Coronary artery (tissue), 2 donors: ENCODE measurements at regions not wholly inside any gene's neighbourhood (a gene's known extent, or its start where the extent isn't known, plus 50 kb on each side); places are given as distances from the start of the nearest gene placed in this dataset.

Experiments used
- DNase-seq: peaks from one replicate; pipeline ENCODE4 v3.0.0-alpha.2; 2017; ENCODE audit warnings: low spot score
- H3K27ac ChIP-seq, 2 donors: fragments of 200-600 bp; sonication (generic); one replicate each; pipeline ENCODE4 v1.5.1; 2016 to 2019
- H3K4me3 ChIP-seq: fragments of 200-600 bp; sonication (generic); 2 replicates; pipeline ENCODE4 v1.5.1; 2016; ENCODE audit warnings: mild to moderate bottlenecking, moderate library complexity
- CTCF ChIP-seq: fragments of 200-600 bp; sonication (generic); IDR thresholded peaks from one replicate; pipeline ENCODE4 v1.5.1; 2019; ENCODE audit warnings: antibody characterized with exemption

DNA sequence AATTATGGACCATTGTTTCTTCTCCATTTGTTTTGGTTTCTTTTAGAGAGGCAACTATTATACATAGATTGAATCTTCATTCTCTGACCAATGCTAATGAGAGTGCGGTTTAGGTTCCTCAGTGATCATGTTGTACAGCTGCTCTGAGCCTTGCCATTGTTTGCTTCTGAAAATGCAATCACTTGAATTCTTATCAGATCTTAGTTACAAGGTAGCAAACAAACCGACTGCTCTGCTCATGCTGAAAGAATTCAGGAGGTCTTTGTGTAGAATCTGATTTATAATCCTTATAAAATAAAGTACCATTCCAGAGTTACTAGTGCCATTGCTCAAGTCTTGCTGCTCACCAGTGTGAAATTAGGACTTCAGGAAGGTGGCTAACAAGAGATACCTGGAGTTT is 569.1 kb upstream of the ID4 start:
- no peak for DNase-seq
- H3K4me3 ChIP-seq = no peak overlapping the region
- H3K27ac ChIP-seq = no peak overlapping the region
- no peak for TF ChIP-seq CTCF

- DNase-seq = no peak
- TF ChIP-seq CTCF = no peak
- no peak overlapping the region for H3K27ac ChIP-seq
- H3K4me3 ChIP-seq = no peak overlapping the region
Measured at GRCh38 chr6:19268718-19269117, 568.5 kb upstream of the ID4 start.

DNA sequence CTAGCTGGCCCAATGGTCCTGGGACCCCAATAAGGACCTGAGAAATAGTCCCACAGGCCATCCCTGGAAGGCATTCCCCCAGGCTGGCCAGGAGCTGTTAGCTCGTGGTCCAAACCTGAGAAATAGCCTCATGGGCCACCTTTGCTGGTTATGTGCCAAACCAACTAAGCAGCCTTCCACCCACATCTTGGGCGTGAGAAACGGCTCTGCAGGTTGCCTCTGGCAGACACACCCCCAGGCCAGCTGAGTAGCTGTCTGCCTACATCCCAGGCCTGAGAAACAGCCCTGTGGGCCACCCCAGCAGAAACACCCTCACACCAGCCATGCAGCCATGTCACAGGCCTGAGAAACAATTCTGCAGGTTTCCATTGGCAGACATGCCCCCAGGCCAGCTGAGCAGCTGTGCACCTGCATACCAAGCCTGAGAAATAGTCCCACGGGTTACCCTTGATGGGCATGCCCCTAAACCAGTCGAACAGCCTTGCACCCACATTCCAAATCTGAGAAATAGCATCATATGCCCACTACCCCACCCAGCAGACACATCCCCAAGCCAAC is 567.8 kb upstream of the ID4 start:
- no peak for DNase-seq
- TF ChIP-seq CTCF = no peak
- H3K27ac ChIP-seq = no peak overlapping the region
- H3K4me3 ChIP-seq = no peak overlapping the region

GRCh38 chr6:19270616-19271015 is 566.6 kb upstream of the ID4 start:
- Histone ChIP-seq H3K4me3 (no peak overlapping the region), H3K27ac (no peak overlapping the region)
- no peak for DNase-seq
- TF ChIP-seq CTCF = no peak

DNA sequence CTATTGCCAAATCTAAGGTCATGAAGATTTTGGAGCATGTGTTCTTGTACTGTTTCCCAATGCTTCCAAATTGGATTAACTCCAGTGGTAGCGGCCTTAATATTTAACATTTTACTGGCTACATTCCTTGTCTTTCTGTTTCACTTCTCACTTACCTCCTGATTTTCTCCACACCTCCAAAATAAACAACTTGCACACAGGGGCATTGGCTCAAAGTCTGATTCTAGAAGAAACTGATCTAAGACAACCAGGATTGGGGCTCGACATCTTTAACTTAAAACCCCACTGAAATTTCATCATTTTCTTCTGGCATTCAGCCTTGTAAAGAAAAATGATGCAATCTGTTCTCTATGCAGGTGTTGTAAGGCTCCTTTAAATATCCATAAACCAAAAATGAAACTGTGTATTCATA is 557.9 kb upstream of the ID4 start:
- Histone ChIP-seq H3K27ac (no peak overlapping the region), H3K4me3 (no peak overlapping the region)
- no peak for DNase-seq
- no peak for TF ChIP-seq CTCF

GRCh38 chr6:19287928-19288327 is 549.2 kb upstream of the ID4 start:
- Histone ChIP-seq H3K4me3 (no peak overlapping the region), H3K27ac (no peak overlapping the region)
- no peak for TF ChIP-seq CTCF
- DNase-seq = no peak

DNA sequence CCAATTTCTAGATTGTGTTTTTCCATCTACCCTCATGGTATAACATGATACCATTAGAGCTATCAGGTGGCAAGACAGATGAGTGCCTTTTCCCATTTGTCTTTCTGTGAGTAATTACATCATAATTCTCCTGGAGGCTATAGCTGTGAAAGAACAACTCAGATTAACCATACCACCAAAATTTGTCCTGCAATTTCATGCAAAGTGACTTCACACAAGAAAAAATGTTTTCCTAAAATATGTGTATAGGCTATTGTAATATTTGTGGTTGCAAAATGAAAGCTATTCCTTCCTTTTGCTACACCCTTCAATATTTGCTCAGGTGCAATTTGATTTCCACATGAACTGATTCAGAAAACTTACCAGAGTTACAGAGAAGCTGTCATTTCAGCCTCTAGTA is 547.7 kb upstream of the ID4 start:
- no peak for DNase-seq
- no peak overlapping the region for H3K27ac ChIP-seq
- no peak overlapping the region for H3K4me3 ChIP-seq
- TF ChIP-seq CTCF = no peak
